CD4-positive, alpha-beta T cell (primary cell): ENCODE measurements at regions not wholly inside any gene's neighbourhood (a gene's known extent, or its start where the extent isn't known, plus 50 kb on each side); places are given as distances from the start of the nearest gene placed in this dataset.

ENCODE experiments used
- ATAC-seq: fragments of 200-7000 bp; cut with Tn5 transposase; one replicate; pipeline ENCODE4 v1.10.0; 2022; ENCODE audit warnings: mild to moderate bottlenecking; ENCODE audit not compliant: poor library complexity
- CTCF ChIA-PET: fragments of 350-600 bp; sonication (Branson Sonifier 250); formaldehyde crosslinking; loops from one replicate; lab custom pipeline; 2021; ENCODE audit warnings: antibody characterized with exemption, inconsistent platforms; lab: Charles Lee
- POLR2A ChIA-PET: fragments of 350-600 bp; sonication (Branson Sonifier 250); formaldehyde crosslinking; loops from one replicate; lab custom pipeline; 2021; ENCODE audit warnings: antibody characterized with exemption, inconsistent platforms; lab: Charles Lee
- DNase-seq, 14 experiments: peaks; one replicate each; pipeline ENCODE4 v3.0.0-alpha.2; 2013 to 2020; ENCODE audit warnings: mixed read lengths in 2 of 14
- H3K27ac ChIP-seq, 2 donors: one replicate each; pipeline versions ENCODE4 v1.5.1 to v1.7.0; 2013; ENCODE audit warnings: low read length in 2 of 2, low read depth in 1 of 2, mild to moderate bottlenecking in 1 of 2
- H3K27me3 ChIP-seq, 2 experiments: 1 replicate in 1 of 2; 2 replicates in 1 of 2; pipeline versions ENCODE4 v1.6.1 to v1.7.0; 2013; ENCODE audit warnings: low read length in 2 of 2, control low read depth in 1 of 2, mild to moderate bottlenecking in 1 of 2, moderate library complexity in 1 of 2; ENCODE audit not compliant: insufficient read depth in 2 of 2, control insufficient read depth in 1 of 2
- H3K36me3 ChIP-seq: one replicate; pipeline ENCODE4 v1.6.1; 2013; ENCODE audit warnings: low read length, control low read depth; ENCODE audit not compliant: insufficient read depth
- H3K4me1 ChIP-seq: one replicate; pipeline ENCODE4 v1.6.1; 2013; ENCODE audit warnings: low read length, control low read depth; ENCODE audit not compliant: insufficient read depth
- H3K4me3 ChIP-seq: one replicate; pipeline ENCODE4 v1.5.1; 2013; ENCODE audit warnings: mild to moderate bottlenecking, low read length, moderate library complexity
- H3K9me3 ChIP-seq, 2 experiments: 1 replicate in 1 of 2; 2 replicates in 1 of 2; pipeline versions ENCODE4 v1.6.1 to v1.7.0; 2013; ENCODE audit warnings: low read length in 2 of 2, mild to moderate bottlenecking in 2 of 2, control low read depth in 1 of 2, moderate library complexity in 1 of 2; ENCODE audit not compliant: control insufficient read depth in 1 of 2, insufficient read depth in 1 of 2
- H3K27ac Mint-ChIP-seq: one replicate; pipeline ENCODE4 v1.8.0; 2020; ENCODE audit warnings: mixed read lengths
- H3K27me3 Mint-ChIP-seq: one replicate; pipeline ENCODE4 v1.8.0; 2021; ENCODE audit warnings: mixed read lengths
- H3K36me3 Mint-ChIP-seq: one replicate; pipeline ENCODE4 v1.8.0; 2021; ENCODE audit warnings: low read depth, mixed read lengths
- H3K4me1 Mint-ChIP-seq: one replicate; pipeline ENCODE4 v1.8.0; 2021; ENCODE audit warnings: low read depth, mixed read lengths
- H3K4me3 Mint-ChIP-seq: one replicate; pipeline ENCODE4 v1.8.0; 2020; ENCODE audit warnings: mild to moderate bottlenecking, mixed read lengths
- H3K9me3 Mint-ChIP-seq: one replicate; pipeline ENCODE4 v1.8.0; 2020; ENCODE audit warnings: mixed read lengths
- intact Hi-C, 2 experiments: fragments of 100-400 bp; cut with DNase I in 1 of 2; cut with micrococcal nuclease in 1 of 2; formaldehyde crosslinking; loops; one replicate each; pipeline versions ENCODE4 v1.15.1 to v1.9.0; 2023 to 2025; cut with DNase I, micrococcal nuclease
- TF ChIP-seq, protein P1 (sequence below): fragments of 200-600 bp; IDR thresholded peaks from one replicate; pipeline ENCODE4 v1.8.0; 2022; ENCODE audit warnings: antibody characterized with exemption, mild to moderate bottlenecking

DNA sequence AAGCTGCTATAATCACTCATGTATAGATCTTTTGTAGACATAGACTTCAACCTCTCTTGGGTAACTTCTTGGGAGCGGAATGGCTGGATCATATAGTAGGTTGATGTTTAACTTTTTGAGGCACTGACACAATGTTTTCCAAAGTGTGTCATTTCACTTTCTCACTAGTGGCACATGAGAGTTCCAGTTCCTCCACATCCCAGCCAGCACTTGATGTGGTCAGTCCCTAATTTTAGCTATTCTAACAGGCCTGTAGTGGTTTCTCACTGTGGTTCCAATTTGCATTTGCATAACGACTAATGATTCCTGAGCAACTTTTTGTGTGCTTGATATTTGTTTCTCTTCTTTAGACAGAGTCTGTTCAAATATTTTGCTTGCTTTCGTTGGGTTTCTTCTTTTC is 221.3 kb downstream of the DLL1 start:
- intact Hi-C loops: no loop called here
- Mint-ChIP-seq H3K4me3 (no peak overlapping the region), H3K36me3 (no peaks in the 10 kb centered on the region), H3K27ac (no peak overlapping the region), H3K4me1 (no peaks in the 10 kb centered on the region), H3K27me3 (peaks cover 11% of the 10 kb centered on the region), H3K9me3 (peaks cover 5% of the 10 kb centered on the region)
- CTCF ChIA-PET: no interaction called here
- Histone ChIP-seq H3K4me1 (no peaks in the 10 kb centered on the region), H3K4me3 (no peak overlapping the region), H3K36me3 (no peaks in the 10 kb centered on the region), H3K27me3 (no peaks in the 10 kb centered on the region), H3K27ac (no peak overlapping the region), H3K9me3 (peaks cover 0 to 17% of the 10 kb centered on the region in 2 experiments)
- TF ChIP-seq, protein P1, sequence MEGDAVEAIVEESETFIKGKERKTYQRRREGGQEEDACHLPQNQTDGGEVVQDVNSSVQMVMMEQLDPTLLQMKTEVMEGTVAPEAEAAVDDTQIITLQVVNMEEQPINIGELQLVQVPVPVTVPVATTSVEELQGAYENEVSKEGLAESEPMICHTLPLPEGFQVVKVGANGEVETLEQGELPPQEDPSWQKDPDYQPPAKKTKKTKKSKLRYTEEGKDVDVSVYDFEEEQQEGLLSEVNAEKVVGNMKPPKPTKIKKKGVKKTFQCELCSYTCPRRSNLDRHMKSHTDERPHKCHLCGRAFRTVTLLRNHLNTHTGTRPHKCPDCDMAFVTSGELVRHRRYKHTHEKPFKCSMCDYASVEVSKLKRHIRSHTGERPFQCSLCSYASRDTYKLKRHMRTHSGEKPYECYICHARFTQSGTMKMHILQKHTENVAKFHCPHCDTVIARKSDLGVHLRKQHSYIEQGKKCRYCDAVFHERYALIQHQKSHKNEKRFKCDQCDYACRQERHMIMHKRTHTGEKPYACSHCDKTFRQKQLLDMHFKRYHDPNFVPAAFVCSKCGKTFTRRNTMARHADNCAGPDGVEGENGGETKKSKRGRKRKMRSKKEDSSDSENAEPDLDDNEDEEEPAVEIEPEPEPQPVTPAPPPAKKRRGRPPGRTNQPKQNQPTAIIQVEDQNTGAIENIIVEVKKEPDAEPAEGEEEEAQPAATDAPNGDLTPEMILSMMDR: no peak
- POLR2A ChIA-PET: no interaction called here
- ATAC-seq: no peak
- DNase-seq: no peak

DNA sequence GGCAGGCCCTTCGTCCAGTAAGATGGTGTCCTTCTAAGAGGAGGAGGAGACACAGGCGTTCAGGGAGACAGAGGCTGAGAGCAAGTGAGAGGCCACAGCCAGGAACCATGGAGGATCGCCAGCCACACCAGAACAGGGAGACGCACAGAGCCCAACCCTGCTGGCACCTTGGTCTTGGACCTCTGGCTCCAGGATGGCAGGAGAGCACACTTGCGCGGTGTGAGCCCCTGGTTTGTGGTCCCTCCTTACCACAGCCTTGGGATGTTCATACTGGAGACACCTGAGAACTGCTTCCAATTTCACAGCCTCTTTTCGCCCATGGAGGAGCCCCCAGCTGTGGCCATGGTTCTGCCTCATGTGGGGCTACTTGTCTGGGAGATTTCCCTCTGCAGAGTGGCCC is 222.4 kb downstream of the DLL1 start:
- ChIA-PET POLR2A (no interaction called here), CTCF (no interaction called here)
- no peaks in the 10 kb centered on the region for H3K36me3 Mint-ChIP-seq
- H3K27me3 Mint-ChIP-seq: peaks cover 11% of the 10 kb centered on the region
- peak in 1 of 14 experiments; percentile 8 for DNase-seq
- Histone ChIP-seq H3K4me1 (no peaks in the 10 kb centered on the region), H3K27me3 (no peaks in the 10 kb centered on the region), H3K36me3 (no peaks in the 10 kb centered on the region), H3K9me3 (peaks cover 0 to 13% of the 10 kb centered on the region in 2 experiments), H3K4me3 (no peak overlapping the region), H3K27ac (no peak overlapping the region)
- H3K9me3 Mint-ChIP-seq: peaks cover 5% of the 10 kb centered on the region
- ATAC-seq: no peak
- H3K27ac Mint-ChIP-seq: no peak overlapping the region
- H3K4me1 Mint-ChIP-seq: no peaks in the 10 kb centered on the region
- intact Hi-C loops: no loop called here
- TF ChIP-seq, protein P1: no peak
- H3K4me3 Mint-ChIP-seq: no peak overlapping the region

DNA sequence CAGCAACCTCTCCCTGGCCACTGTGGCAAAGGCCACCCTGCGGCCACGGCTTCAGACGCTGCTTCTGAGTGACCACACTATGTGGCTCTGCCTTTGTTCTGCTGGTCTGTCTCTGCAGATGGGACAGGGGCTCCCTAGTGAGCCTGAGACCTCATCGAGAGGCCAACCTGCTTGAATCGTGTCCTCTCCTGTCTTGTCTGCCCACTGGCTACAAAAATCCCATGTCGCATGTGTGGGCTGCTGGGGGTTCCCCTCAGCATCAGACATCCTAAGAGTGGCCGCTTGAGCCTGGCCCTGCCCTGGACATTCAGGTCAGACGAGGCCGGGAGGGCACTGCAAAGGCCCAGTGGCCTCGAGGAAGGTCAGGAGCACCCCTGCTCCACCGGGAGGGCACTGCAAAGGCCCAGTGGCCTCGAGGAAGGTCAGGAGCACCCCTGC is 222.9 kb downstream of the DLL1 start:
- H3K36me3 ChIP-seq: no peaks in the 10 kb centered on the region
- ChIA-PET CTCF (no interaction called here), POLR2A (no interaction called here)
- H3K27ac ChIP-seq: no peak overlapping the region
- no peak overlapping the region for H3K27ac Mint-ChIP-seq
- peaks cover 5% of the 10 kb centered on the region for H3K9me3 Mint-ChIP-seq
- ATAC-seq: no peak
- H3K4me1 Mint-ChIP-seq: no peaks in the 10 kb centered on the region
- intact Hi-C loops: no loop called here
- H3K4me3 Mint-ChIP-seq: no peak overlapping the region
- peak in 1 of 14 experiments; percentile 29 for DNase-seq
- H3K4me1 ChIP-seq: no peaks in the 10 kb centered on the region
- no peaks in the 10 kb centered on the region for H3K36me3 Mint-ChIP-seq
- H3K9me3 ChIP-seq: peaks cover 0 to 13% of the 10 kb centered on the region in 2 experiments
- H3K4me3 ChIP-seq: no peak overlapping the region
- H3K27me3 ChIP-seq: no peaks in the 10 kb centered on the region
- TF ChIP-seq, protein P1: no peak
- H3K27me3 Mint-ChIP-seq: peaks cover 7% of the 10 kb centered on the region
